ENCODE measurements at regions not wholly inside any gene's neighbourhood (a gene's known extent, or its start where the extent isn't known, plus 50 kb on each side); places are given as distances from the start of the nearest gene placed in this dataset.

DNA sequence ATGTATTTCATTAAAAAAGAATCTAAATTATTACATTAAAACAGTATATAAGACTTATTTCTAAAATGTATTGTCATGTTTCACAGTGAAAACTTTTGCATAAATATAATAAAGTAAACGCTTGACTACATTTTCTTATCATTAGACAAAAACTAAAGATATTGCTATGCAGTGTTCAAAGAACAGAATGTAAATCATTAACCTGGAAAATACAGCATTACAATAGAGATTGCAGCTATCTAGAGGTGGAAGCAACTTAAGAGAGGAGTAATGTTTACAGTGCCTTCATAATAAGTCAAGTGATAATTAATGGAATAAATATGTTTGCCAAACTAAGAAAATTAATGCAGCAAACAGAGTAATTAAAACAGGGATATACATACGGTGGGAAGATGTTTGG, 940.9 kb downstream of the FSTL5 start:
- DNase-seq = no peak

DNA sequence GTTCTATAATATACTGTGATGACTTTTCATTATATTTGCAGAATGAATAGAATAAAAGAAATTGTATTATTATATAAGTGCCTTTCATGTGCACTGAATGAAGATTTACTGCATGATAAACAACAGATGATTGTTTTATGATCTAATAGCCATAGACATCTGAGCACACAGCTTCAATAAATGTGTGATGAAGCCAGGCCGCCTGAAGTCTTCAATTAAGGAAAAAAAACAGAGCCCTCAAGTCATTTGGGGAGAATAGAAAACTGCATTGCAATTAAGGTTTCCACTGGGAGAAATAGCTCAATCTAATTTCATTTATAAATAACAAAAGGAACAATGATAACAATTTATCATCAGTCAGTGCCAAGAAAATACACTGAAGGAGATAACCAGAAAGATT, 955.2 kb downstream of the FSTL5 start:
- no peak for DNase-seq

DNA sequence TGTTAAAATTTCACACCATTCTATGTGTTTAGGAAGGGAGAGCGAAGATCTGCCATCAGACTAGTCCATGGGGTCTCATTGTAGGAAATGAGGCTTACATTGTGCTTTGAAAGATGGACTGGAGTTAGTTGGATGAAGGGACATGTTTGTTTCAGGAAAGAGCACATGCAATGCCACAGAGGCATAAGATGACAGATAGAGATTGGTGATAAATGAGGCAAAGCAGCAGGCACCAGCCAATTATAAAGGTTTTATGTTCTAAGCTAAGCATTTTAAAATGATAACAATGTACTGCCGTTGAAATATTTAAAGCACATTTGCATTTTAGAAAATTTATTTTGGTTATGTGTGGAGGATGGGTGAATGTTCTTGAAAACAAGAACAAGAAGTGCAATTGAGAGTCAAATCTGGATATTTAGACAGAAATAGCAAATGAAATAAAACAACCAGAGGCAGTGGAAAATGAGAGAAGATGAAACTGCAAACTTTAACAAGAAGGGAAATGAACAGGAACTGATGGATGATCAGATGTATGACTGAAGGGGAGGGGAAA, 957.2 kb downstream of the FSTL5 start:
- no peak for DNase-seq

DNA sequence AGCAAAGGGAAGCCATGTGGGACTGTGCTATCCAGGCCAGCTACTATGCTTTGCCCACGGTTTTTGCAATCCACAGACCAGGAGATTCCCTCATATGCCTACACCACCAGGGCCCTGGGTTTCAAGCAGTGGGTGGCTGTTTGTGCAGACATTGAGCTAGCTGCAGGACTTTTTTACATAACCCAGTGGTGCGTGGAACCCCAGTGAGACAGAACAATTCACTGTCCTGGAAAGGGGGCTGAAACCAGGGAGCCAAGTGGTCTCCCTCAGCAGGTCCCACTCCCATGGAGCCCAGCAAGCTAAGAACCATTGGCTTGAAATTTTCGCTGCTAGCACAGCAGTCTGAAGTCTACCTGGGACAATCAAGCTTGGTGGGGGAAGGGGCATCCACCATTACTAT, 959.9 kb downstream of the FSTL5 start:
- DNase-seq = no peak

DNA sequence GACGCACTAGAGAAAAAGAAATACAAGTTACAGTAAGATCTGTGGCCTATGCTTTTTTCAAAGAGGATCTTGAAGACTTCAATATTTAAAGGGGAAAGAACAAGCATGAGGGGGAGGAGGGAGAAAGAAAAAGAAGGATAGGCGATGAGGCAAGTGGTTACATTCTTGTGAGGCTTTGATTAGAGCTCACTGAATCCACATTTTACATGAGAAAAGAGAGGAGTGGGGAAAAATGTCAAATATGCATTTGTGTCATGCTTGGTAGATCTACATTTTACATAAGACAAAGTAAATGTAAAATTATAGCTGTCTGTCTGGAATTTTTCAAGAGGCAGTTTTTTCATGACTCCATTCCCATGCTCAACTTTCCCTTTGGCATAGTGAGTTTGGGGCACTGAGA, 965.9 kb downstream of the FSTL5 start:
- DNase-seq = no peak

DNA sequence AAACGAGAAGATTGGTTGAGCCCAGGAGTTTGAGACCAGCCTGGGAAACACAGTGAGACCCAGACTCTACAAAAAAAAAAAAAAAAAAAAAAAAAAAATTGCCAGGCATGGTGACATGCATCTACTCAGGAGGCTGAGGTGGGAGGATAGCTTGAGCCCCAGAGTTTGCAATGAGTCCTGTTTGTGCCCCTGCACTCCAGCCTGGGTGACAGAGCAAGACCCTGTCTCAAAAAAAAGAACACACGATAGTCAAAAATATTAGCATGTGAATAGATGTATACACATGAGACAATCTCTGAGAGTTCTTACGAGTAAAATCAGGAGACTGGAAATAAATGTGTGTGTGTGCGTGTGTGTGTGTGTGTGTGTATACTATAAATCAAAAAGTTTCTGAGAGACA, 966.3 kb downstream of the FSTL5 start:
- no peak for DNase-seq

DNA sequence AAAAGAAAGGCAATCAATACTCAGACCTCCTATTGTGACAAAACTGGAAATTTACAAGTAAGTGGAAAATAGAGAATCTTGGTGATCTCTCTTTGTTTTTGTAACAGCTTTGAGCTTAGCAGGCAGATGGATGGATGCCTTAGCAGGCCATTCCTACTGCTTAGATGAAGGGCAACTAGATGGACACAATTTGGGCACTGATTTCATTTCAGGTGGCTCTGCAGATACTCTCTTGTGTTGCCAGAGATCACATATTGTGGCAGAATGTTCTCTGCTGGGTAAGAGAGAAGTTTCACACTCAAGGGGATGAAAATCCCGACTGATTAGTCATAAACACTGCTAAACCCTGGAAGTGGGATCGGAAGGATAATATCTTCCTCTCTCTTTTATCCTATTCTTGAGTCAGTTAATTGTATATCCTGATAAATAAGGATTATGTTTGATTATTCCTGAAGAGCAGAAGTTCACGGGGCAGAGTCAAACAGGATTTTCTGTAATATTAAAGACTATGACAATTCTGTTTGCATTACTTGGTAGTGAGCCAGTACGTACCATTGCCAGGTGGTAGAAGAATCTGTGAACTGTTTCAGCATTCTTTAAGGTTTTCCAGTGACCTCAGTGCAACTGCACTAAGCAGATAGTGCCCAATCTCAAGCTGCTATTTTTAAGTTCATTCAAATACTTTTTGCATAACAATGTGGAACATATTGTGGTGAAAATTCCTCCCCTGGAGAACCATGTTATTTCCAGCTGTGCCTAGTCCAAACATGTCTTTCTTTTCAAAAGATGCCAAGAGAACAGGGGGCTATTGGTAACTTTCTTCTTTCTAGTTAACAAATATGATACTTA, 974.3 kb downstream of the FSTL5 start:
- no peak for DNase-seq

DNA sequence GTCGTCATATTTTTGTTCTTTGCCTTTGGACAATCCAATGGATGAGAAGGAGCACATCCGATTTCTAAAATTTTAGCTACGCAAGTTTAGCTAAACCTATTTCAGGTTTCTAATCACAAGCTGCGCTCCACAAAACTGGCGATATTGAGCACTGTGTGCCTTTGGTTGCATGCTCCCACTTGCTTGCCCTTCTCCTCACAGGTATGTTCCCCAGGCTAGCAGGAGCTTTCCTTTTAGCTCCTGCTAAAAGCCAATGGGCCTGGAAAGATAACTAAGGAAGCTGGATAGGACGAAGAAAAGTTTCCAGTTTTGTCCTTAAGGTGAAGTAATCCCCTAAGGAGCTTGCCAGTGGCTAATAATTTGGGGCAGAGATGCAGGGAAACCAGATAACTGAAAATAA, 975.2 kb downstream of the FSTL5 start:
- no peak for DNase-seq

DNA sequence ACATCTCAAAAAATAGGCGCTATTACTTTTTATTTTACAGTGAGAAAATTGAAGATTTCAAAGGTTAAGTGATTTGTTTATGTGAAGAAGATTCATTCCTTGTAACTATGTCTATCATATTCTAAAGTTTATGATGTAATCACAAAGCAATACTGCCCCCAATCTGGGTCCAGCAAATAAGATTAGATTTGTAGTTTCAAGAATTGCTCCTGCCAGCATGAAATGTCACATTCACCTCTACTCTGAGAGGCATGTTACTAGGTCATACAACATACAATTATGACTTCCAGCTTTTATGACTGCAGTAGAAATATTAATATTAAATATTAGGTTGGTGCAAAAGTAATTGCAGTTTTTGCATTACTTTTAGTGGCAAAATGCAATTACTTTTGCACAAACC, 976.2 kb downstream of the FSTL5 start:
- no peak for DNase-seq

DNA sequence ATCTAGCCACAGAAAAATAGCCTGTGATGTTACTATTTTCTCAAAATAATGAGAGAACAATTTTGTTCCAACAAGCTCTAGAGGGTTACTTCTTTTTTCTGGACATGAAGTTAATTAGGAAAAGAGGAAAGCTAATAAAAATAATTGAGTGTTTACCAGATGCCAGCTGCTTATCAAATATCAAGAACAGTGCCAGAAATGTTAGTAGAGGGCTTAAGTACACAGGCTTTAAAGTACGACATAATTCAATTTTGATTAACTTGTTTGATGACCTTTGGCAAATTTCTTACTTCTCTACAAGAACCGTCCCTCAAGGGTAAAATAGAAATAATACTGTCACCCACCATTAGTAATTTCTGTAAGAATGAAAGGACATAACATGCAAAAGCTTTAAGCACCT, 977.0 kb downstream of the FSTL5 start:
- no peak for DNase-seq

DNA sequence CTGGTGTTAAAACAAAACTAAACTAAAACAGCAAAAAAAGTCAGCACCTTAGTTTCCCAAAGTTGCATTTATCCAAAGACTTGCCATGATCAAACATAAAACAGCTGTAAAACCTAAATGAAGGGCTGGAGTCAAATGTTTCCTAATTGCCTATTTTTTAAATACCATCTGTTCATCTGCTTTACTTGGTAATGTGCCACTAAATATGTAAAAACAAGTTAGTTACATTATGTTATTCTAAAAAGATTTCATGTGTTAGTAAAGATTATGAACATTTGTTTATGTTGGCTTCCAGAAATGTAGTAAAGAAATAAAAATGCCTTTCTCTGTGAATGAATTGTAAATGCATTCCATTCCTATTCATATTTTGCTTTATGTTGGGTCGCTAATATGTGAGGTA, 977.8 kb downstream of the FSTL5 start:
- DNase-seq = no peak

DNA sequence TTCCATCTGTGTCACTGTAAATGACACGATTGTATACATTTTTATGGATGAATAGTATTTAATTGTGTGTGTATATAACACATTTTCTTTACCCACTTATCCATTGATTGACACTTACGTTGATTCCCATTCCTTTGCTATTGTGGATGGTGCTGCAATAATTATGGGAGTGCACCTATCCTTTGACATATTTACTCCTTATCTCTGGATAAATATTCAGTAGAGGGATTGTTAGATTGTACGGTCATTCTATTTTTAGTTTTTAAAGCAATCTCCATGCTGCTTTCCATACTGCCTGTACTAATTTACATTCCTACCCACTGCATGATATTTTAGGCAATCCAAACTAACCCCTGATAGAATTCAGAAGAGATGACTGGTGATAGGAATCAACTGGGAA, 980.1 kb downstream of the FSTL5 start:
- DNase-seq = no peak

DNA sequence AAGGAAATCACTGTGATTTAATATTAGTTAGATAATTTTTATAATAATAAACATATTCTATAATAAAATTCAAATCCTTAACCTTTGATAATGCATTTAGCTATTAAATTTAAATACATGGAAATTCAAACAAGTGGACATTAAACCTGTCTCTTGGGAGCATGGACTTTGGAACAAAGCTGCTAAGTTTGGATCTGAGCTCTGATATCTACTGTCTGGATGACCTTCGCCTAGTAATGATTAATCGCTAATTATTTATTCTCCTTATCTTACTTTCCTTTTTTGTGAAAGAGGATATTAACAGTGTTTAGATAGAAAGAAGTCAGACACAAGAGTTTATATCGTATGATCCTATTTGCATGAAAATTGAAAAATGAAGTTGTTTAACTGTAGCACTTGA, 980.9 kb downstream of the FSTL5 start:
- no peak for DNase-seq

DNA sequence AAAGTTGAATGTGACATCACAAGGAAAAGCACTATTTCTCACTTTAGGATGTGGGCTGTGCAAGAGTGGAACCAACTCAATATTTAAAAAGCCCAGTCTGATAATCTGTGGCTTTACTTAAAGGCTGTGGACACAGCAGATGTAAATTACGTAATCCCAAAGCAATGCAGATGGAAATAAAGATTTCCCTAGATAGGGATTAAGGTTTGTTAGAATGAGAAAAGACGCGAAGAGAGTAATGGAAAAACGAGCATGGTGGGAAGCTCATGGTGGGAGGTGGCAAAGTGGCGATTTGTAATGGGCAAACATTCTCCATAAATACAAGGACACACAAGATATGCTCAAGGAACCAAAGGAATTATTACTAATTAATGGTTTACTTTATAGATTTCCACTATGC, 985.5 kb downstream of the FSTL5 start:
- DNase-seq = no peak

DNA sequence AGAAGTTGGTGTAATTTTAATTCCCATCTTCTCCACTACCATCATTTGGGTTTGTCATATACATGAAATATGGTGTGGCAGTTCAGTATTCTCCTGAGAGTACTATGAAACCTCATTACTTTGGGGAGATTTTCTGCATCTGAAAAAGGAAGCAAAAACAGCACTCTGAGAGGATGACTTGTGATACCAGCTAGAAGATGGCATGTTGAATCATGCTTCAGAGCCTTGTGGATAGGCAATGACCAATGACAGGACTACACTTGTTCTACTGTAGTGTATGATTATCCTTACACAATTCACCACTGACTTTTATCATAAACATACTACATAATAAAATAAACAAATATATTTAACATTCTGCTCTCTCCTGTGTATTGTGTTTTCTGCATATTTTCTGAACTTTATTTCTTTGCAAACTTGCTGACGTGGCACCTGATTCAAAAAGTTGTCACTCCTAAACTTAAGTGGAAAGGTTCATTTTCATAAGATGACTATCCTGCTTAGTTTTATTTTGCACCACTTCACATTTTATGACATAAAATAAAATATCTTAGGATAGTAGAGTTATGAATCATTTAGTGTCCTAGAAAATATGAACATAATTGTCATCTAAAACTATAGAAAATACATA, 991.3 kb downstream of the FSTL5 start:
- no peak for DNase-seq

DNA sequence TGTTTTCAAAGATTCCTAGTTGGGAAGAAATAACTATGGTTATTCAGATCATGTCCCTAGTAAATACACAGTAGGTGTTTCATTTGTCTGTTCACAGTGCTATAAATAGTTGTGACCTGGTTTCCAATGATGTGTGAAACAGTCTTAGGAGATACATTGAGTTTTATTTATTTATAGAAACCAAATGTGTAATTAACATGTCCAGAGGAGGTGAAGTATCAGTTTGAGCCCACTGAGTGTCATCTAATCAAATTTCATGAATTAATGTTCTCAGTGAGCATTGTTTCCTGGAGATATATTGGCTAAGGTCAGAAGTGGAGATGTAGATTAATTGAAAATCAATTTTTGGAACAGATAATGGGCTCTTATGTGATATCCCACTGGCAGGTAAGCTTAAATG, 996.3 kb downstream of the FSTL5 start:
- DNase-seq = no peak

DNA sequence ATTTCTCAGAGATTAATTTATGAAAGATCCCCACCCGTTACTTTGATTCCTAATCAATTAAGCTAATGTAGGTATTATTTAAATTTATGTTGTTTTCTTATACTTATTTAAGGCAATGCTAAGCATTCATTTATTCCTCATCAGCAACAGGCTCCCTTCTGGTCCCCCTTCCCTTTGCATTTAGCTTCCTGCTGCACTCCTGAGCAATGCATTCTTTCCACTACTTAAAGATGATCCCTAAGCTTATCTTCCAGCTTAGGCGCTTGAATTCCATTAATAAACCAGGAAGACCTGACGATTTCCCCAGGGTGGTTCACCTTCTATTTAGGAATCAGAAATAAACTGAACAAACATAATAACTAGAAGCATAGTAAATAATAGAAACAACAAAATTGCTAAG, 1003.1 kb downstream of the FSTL5 start:
- no peak for DNase-seq

DNA sequence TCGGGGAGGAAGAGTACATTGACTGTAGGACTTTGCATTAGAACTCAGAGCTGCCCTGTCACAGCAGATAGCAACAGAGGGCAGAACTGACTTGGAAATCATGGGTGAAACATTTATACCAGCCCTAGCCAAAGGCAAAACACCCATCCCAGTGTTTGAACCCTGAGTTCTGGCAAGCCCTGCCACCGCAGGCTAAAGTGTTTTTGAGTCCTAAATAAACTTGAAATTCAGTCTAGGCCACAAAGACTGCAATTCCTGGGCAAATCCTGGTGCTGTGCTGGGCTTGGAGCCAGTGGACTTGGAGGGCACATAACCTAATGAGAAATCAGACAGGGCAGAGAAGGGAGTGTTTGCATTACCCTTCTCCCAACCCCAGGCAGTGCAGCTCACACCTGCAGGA, 1015.7 kb downstream of the FSTL5 start:
- DNase-seq = no peak

DNA sequence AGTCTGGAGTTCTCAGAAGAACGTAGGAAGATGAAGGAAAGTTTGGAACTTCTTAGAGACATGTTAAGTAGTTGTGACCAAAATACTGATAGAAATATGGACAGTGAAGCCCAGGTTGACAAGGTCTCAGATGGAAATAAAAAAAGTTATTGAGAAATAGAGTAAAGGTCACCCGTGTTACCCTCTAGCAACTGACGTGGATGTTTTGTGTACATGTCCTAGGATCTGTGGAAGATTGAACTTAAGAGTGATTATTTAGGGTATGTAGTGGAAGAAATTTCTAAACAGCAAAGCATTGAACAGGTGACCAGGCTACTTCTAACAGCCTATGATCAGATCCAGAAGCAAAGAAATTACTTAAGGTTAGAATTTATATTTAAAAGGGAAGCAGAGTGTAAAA, 1020.4 kb downstream of the FSTL5 start:
- no peak for DNase-seq

DNA sequence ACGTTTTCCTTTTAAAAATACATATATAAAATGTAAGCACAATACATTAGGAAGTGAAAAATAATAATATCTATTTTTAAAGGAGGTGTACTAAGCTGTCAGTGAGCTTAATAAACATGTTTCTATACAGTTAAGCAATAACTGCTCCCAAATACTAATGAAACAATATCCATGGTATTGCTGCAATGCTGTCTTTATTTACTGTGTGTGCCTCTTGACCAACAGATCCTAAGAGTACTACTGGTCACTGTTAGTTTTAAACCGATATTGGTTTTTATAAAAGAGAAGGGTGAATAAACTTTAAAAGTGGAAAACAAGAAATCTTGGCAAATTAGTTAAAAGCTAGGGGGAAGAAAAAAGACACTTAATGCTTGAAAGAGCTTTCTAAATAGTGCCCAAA, 1029.0 kb downstream of the FSTL5 start:
- no peak for DNase-seq

DNA sequence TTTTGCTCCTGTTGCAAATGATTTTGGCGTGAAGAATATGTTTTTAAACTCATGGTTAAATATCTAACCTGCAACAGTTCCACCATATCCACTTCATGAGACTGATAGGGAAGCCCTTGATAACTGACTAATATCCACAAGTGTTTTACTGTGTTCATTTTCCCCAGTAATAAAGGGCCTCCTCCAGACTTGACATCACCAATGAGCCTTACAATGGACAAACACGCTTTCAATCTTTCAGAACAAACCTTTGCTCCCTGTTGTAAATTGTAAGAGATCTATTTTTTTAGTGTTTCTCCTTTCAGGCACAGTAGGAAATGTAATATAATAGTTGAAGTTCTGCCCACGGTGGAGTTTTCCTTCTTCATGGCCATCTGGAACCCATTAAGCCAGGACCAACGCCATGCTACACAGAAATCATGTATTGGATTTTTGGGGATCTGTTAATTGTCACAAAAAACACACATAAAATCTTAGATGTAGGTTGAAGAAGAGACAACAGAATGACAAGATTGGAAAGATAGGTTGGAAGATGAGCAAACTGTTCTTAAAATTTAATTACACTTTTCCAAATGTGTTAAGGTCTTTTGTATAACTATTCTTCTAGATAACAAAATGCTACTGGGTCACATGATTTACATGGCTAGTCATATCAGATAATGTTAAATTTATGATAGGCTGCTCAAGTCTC, 1030.1 kb downstream of the FSTL5 start:
- DNase-seq = no peak

DNA sequence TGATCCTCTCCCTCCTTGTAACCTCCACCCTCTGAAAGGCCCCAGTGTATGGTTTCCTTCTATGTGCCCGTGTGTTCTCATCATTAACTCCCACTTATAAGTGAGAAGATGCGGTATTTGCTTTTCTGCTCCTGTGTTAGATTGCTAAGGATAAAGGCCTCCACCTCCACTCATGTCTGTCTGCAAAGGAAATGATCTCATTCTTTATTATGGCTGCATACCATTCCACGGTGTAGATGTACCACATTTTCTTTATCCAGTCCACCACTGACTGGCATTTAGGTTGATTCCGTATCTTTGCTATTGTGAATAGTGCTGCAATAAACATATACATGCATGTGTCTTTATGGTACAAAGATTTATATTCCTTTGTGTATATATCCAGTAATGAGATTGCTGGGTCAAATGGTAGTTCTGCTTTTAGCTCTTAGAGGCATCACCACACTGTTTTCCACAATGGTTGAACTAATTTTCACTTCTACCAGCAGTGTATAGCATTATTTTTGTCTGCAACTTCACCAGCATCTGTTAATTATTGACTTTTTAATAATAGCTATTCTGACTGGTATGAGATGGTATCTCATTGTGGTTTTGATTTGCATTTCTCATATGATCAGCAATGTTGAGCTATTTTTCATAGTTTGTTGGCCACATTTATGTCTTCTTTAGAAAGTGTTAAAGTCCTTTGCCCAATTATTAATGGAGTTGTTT, 1030.9 kb downstream of the FSTL5 start:
- peak in 1 of 2 experiments; percentile 22 for DNase-seq

DNA sequence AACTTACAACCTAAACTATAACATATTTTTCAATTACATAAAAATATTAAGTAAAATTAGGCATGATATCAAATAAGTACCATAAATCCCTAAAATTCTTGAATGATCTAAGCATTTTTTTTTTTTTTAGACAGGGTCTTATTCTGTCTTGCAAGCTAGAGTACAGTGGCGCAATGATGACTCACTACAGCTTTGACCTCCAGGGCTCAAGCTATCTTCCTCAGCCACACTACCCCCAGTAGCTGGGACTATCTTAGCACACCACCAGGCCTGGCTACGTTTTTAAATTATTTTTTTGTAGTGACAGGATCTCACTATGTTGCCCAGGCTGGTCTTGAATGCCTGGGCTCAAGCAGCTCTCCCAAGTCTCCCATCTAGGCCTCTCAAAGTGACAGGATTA, 1042.3 kb downstream of the FSTL5 start:
- no peak for DNase-seq
